Dedifferentiated amniotic fluid mesenchymal stem cell (primary cell): ENCODE measurements at regions not wholly inside any gene's neighbourhood (a gene's known extent, or its start where the extent isn't known, plus 50 kb on each side); places are given as distances from the start of the nearest gene placed in this dataset.

Source experiments
- DNase-seq: peaks from one replicate; pipeline ENCODE4 v3.0.0-alpha.2; 2016; ENCODE audit errors: extremely low spot score

GRCh38 chr1:216884614-216885229 is 161.5 kb upstream of the ESRRG start:
- DNase-seq = no peak

DNA sequence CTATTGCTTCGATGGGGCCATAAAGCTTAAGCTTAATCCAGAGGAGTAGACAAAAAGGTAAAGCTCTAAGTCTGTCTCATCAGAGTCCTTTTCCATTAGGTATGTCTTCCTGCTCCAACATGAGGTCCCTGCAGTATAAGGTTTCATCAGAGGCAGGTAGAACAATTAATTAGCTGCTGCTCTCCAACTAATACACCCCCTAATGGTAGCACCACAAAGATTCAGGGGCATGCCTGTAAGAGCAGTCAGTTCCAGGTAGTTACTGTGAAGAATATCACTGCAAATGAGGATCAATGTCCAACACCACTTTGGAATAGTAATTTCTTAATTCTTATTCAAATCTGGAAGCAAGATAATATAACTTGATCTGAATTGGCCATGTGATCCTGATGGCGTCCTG is 160.3 kb upstream of the ESRRG start:
- DNase-seq = no peak

- no peak for DNase-seq
Observed at GRCh38 chr1:216881695-216882094, 158.5 kb upstream of the ESRRG start.

DNA sequence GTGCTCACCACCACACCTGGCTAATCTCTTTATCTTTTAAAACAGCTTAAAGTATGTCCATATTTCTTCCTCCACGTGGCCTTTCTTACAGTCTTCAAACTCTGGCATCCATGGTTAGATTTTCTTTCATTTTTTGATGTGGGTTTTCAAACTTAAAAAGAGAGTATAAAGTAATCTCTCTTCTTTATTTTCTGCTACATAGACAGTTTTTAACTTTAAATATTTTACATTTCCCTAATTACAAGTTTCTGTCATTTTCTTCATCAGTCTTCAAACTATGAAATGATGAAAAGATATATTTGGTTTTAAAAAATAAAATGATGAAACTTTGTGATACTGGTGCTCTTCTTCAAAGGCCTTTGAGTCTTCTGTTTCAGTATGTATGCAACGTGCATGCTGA is 143.5 kb upstream of the ESRRG start:
- no peak for DNase-seq

GRCh38 chr1:216855810-216856209 is 132.6 kb upstream of the ESRRG start:
- no peak for DNase-seq

- no peak for DNase-seq
Observed at GRCh38 chr1:216854836-216855484, 131.7 kb upstream of the ESRRG start.

GRCh38 chr1:216851073-216851472 is 127.8 kb upstream of the ESRRG start:
- DNase-seq = no peak

- no peak for DNase-seq
Observed at GRCh38 chr1:216849146-216849545, 125.9 kb upstream of the ESRRG start.

GRCh38 chr1:216847397-216848036 is 124.3 kb upstream of the ESRRG start:
- DNase-seq = no peak

DNA sequence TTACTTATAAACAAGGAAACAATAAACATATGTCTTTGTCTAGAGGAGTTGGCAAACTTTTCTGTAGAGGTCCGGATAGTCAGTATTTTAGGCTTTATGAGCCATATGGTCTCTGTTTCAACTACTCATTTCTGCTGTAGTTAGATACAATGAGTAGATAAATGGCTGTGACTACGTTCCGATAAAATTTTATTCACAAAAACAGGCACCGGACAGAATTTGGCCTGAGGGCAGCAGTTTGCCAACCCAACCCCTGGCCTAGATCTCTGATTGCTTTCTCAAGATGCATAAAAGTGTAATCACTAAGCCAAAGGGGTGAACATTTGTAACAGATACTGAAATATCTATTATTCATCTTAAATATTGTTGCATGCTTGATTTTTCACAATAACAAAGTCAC is 123.1 kb upstream of the ESRRG start:
- DNase-seq = no peak

GRCh38 chr1:216843409-216843808 is 120.2 kb upstream of the ESRRG start:
- DNase-seq = no peak

DNA sequence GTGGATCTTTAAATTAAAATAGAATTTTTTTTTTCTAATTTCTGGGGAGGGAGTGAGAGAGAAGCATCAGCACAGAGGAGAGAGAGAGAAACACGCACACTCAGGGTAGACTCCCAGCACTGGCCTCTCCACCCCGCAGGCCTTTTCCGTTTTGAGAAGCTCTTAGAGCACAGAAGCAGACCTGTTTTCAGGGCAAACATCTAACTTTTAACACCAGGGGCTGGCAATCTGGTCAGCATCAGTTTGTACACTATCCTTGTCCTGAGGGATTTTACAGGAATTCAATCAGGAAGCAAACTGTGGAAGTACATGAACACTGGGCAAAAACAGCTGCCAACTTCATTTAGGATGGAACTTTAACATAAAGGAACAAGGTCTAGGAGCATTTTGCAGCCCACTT is 117.9 kb upstream of the ESRRG start:
- no peak for DNase-seq

DNA sequence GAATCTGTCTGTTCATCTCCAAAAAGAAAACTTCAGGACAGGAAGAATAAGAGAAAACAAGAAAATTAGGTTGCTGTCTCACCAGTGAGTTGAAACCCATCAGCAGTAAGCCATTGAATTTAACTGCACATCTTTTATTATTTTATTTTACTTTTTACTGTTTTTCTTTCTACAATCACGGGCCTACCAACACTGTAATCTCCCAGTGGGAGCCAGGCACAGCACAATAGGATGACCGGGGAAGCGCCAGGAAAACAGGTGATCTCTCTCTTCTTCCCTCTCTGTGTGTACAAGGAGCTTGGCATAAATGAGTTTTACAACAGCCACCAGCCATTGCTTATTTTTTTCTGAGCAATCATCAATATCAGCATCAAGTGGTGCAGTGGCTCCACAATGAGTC is 113.1 kb upstream of the ESRRG start:
- DNase-seq = no peak

GRCh38 chr1:216833509-216833908 is 110.3 kb upstream of the ESRRG start:
- no peak for DNase-seq

GRCh38 chr1:216832192-216832591 is 109.0 kb upstream of the ESRRG start:
- no peak for DNase-seq

- no peak for DNase-seq
Observed at GRCh38 chr1:216830424-216831210, 107.4 kb upstream of the ESRRG start.

DNA sequence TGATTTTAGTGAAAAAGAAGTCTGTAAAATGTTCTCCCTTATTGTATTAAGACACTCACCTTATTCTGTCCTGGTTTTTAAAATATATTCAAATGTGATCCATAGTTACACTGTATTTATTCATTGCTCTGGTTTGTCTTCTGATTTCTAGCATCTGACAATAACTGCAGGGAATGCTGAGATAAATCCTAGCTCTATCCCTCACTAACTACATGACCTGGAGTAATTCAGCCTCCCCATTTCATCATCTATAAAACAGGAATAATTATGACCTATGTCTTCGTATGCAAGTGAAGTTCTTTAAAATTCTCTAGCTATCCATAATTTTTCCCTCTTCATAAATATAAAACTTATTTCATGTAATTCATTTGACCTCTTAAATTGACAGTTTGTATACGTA is 104.0 kb upstream of the ESRRG start:
- no peak for DNase-seq

- DNase-seq = no peak
Observed at GRCh38 chr1:216826646-216827045, 103.4 kb upstream of the ESRRG start.

GRCh38 chr1:216826214-216826613 is 103.0 kb upstream of the ESRRG start:
- DNase-seq = no peak

DNA sequence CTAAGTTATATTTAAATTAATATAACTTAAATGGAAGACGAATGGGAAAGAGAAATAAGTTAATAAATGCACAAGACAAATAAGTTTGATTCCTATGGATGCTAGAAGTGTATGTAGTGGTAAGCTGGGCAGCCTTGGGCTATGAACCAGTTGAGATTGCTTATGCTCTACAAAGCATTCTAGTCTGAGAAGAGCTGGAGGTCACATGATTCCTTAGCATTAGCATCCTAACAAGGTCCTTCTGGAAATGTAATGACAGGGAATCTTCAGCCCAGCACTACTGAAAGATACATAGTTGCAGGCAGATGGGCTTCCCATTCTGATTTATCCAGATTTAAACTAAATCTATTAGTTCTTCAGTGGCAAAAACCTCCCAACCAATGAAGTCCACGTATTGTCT is 102.3 kb upstream of the ESRRG start:
- DNase-seq = no peak

GRCh38 chr1:216824511-216824910 is 101.3 kb upstream of the ESRRG start:
- DNase-seq = no peak

DNA sequence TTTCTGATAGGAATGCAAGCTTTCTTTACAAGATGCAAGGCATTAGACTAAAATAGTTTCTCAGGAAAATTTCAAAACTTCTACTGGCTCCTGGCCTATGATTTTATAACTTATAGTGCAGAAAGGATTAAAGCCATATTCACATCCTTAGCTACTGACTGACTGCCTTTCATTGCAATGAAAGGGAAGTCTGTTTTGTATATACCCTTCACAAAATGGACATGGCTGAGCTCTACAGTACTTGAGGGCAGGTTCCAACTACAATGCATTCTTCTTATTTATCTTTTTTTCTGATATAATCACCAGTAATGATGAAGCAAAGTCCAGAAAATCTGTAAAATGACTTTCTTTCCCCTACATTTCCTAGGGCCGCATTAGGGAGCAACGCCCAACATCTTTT is 100.5 kb upstream of the ESRRG start:
- no peak for DNase-seq

DNA sequence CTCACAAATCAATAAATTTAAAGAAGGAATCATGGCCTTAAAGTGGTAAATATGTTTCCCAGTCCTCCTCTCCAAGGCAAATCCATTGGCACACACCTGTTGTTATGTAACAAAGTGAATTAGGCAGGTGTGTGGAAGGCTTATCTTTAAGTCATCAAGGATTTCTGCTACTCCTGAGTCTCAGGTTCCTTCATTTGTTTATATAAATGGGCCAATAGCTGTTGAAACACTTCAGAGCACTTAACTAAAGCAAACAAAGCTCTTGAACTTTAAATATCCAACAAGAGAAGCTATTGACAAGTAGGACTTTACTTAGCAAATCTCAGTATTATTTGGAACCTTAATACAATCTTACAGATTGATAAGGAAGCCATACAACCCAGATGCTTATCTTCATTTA is 99.3 kb upstream of the ESRRG start:
- DNase-seq = no peak
